GM21737 (cell line): ENCODE measurements at regions not wholly inside any gene's neighbourhood (a gene's known extent, or its start where the extent isn't known, plus 50 kb on each side); places are given as distances from the start of the nearest gene placed in this dataset.
"Not testable (repeated sequence)": the region's sequence is repeated elsewhere in the genome, so short reads cannot be mapped to it uniquely, and the experiment has no call there.

Source experiments
- ATAC-seq: cut with Tn5 transposase; IDR thresholded peaks from one replicate; pipeline ENCODE4 v1.9.1; 2021; ENCODE audit warnings: mild to moderate bottlenecking, moderate library complexity; ENCODE audit not compliant: unreplicated experiment

DNA sequence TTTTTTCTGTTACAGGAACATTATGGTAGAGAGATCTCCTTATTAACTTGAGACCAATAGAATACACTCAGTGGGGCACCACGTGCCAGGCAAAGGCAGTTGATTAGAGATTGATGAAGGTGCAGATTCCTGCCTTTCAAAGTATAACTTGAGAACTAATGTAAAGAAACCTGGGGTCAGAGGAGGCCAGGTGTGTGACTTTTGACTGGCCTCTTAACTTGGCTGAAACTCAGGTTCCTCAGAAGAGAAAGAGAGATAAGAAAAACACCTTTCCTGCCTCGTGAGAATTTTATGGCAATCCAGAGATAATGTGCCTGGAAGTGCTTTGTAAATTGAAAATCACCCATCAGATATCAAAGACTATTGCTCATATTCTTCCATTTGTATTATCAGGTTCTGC is 110.7 kb upstream of the GZMB start:
- ATAC-seq, result no peak

DNA sequence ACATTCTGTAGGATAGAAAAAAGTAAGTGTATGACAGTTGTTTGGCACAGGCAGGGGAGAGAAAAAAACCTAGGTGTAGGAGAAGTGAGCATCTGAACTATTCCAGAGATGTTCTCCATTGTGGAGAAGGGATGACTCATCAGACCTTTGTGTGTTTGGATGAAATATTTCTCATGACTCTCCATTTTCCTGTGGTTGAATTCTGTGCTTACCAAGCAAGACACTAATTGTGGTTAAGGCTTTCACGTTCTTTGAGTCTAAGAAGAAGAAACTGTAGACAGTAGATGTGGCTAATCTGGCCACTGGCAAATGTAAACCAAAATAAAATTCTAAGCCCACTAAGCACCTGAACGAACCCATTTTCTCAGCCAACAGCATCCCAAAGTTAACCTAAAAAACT is 107.9 kb upstream of the GZMB start:
- no peak for ATAC-seq

DNA sequence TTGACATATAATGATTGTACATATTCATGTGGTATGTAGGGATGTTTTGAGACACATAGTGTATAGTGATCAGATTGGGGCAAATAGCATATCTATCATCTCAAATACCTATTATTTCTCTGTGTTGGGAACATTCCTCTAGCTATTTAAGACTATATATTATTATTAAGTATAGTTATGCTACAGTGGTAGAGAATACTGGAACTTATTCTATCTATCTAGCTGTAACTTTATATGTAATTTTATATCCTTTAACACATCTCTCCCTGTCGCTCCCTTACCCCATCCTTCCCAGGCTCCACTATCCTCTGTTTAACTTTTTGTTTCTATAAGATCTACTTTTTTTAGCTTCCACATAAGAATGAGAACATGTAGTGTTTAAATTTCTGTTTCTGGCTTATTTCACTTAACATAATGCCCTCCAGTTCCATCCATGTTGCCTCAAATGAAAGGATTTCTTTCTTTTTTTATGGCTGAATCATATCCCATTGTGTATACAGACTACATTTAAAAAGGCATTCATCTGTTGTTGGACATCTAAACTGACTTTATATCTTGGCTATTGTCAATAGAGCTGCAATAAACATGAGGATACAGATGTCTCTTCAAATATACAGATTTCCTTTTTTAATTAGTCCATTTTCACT is 102.1 kb upstream of the GZMB start:
- no peak for ATAC-seq

DNA sequence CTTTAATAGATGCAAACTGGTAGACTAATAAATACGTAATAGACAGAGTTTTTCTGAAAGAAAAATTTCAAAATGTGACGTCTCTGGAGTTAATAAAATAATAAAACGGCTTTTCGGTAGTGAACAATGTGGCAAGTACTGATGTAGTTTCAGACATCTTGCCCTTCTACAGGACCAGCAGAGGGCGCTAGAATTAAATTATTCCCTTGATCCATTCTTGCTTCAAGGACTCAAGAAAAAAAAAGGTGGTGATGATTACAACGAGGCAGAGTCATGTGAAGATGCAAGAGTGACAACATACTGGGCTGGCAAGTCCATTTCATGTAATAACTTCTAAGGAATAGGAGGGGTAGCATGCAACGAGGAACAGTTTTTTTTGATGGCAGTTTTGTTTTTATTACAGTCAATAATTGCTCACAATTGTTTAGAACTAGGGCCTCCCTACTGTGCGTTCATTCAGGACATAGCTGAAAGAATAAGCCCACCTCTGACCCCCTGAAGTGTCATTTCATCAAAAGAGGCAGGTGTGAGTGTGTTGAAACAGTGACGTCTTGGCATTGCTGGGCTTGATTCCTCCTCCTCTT is 101.0 kb upstream of the GZMB start:
- no peak for ATAC-seq

DNA sequence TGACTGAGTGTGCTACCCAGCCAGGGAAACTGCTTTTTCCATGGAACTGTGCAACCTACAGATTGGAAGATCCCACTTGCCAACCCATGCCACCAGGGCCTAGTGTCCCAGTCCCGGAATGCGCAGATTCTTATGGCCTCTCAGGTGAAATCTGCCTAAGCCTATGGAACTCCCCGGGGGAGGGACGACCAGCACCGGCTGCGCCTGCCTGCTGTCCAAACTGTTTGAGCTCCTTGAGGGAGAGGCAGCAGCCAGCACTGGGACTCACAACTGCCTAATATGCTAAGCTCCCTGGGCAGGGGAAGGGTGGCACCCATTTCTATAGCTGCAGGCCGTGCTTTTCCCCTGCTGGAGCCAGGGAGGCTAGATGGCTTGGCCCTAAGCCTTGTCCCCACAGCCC is 92.5 kb upstream of the GZMB start:
- no peak for ATAC-seq

DNA sequence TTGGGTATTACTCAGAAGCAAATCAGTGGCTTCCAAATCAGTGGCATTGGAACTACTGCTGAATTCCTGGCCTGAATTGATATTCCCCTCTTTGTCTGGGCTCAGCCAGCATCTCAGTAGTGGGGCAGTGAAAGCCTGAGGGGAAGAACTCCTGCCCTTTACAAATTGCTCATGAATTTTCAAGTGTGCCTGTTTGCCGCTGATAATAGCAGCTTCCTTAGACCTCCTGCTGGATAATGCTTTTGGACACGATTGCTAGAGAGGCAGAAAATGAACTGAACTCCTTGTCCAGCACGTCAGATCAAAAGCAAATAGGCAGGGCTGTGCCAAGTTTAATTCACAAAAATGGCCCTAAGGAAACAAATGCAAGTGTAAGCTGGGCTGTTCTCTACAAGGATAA is 91.3 kb upstream of the GZMB start:
- no peak for ATAC-seq

DNA sequence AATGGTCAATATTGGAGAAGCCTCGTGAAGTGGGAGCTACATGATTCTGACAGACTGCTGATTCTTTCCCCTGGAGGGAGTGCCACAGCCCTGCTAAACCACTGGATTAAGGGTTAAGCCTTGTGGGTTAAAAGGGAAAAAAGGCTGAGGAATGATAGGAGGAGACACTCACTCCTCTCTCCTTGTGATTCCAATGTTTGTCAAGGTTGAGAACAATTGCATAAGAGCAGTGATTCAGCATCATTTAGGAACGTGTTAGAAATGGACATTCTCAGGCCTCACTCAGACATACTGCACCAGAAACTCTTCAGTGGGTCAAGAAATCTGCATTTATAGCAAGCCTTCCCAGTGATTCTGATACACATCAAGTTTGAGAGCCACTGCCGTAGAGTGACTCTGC is 87.8 kb upstream of the GZMB start:
- ATAC-seq, result no peak

DNA sequence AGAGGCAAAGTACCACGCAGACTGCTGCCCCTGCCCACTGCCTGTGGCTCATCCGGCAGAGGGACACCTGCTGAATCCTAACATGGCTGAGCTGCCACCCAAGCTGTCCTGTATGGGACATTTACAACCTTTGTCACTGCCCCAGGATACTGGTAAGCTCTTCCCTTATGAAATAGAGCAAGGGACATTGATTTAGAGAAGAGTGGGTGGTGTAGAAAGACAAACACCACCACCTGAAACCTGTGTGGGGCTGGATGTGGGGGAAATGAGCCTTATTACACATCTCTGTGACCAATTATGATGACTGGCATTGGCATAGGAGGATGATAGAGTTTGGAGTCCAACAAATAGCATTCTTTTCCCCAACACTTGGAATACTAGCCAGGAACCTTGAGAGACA is 81.2 kb upstream of the GZMB start:
- no peak for ATAC-seq

DNA sequence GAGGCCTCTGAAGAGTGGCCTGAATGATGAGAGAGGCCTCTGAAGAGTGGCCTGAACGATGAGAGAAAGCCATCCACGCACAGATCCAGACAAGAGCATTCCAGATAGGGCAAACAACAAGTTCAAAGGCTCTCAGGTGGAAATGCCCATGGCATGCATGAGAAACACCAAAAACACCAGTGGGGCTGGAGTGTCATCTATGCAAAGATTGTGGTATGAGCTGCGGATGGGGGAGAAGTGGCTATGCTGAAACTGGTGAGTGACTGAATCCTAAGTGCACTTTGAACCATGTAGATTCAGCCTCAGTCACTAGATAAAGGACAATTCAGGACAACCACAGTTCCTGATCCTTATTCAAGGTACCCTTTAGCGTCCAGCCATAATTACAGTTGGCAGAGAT is 79.4 kb upstream of the GZMB start:
- ATAC-seq, result no peak

DNA sequence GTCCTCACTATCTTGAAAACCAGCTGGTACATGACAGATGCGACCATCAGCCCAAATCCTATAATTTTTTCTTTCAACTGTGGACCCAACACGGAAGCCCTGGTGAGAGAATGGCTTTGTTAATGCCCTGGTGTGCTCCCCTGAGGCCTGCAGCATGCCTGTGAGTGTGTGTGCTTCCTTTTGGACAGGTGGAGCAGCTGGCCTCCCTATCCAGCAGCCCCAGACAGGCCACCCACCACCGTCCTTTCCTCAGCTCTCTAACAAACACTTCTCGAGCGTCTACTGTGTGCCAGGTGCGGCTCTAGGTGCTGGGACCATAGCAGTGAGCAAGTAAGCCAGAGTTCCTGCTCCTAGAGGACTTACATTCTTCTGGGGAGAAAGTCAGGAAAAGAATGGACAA is 78.9 kb upstream of the GZMB start:
- ATAC-seq, result no peak

DNA sequence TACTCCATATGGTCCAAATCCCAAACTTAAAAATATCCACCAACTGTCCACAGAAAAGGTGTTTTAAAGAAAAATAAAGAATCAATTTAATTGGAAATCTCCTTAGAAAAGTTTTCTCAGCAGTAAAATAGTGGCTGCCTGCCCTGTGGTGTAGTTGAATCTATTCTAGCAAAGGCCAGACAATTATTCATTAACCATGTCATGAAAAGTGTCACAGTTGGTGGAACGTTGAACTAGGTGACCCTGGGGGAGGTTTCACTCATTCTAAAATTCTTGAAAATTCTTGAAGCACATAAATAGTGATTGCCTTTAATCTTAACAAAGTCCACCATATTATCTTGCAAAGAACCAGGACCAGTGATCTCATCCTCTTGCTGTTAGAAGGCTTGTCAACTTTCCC is 78.4 kb upstream of the GZMB start:
- ATAC-seq, result no peak

DNA sequence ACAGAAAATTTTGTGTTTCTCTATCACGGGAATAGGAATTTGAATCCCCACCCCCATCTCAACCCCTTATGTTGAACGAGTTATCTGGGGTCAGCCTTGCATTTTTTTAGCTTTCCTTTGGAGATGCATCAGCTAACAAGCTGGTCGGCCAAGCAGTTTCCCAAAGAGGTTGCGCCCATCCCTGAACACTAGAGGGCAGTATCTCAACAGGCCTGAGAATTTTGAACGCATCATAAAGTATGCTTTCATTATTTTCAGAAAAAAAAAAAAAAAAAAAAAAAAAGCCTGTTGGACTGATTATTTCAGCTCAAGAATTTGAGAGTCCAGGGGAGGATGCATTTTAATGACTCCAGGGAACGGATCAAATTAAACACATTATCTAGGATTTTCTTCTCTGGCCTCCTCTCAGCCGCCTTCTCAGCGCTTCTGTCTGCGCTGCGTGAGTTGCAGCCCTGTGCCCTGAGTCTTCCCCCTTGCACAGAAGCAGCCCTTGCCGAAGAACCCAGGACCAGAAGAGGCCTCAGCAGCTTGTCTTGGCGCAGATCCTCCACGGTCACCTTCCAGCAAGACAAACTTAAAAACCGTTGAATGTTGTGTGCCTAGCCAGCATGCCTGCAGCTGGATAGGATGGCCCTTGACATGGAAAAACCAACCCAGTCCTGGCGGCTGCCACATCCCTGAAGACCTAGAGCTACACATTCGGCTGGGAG is 76.6 kb upstream of the GZMB start:
- no peak for ATAC-seq

DNA sequence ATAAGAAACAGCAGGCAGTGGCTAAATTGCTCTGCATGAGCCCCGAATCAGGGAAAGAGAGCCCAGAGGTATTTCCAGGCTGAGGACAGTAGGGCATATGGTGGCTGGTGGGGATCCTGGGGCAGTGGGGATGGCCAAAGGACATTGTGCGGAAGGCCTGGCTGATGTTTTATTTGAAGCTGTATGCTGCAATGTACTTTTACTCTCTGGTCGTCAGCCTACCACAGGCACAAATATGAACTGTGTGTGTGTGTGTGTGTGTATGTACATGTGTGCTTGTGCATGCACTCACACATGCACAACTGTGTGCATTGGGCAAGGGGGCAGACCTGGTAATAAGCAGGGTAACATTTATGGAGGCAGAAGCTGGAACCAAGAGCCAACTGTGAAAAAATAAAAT is 74.7 kb upstream of the GZMB start:
- no peak for ATAC-seq

DNA sequence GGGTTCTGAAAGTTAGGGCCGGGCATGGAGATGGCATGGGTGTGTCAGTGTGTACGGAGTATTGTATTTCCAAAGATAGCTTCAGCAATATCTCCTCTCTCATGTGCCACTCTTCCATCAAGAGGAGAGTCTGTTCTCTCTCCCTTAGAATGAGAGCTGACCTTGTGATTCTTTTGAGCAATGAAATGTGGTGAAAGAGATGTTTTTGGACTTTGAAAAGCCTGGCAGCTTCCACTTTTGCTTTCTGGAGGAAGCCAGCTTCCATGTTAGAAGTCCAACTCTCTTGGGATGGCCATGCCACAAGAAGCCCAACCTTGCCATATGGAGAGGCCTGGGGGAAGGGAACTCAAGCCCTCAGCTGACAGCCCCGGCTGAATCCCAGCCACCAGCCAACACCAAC is 72.4 kb upstream of the GZMB start:
- ATAC-seq, result no peak

DNA sequence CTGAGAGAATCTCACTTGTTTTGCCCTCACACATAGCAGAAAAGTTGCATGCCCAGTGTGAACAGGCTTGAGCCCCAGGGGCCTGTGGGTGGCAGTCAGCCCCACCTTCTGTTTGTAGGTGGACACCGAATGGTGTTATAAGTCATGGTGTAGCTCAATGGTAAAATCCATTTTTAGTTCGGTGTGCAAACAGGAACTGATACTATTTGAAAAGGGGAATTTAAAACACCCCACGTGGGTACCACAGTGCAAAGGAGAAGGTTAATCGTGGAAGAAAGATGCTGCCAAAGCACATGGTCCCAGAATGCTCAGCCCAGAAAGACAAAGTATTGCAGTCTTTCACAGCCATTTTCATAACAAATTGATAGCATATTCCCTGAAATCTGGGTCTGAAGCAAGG is 71.8 kb upstream of the GZMB start:
- peak; percentile 56 for ATAC-seq

DNA sequence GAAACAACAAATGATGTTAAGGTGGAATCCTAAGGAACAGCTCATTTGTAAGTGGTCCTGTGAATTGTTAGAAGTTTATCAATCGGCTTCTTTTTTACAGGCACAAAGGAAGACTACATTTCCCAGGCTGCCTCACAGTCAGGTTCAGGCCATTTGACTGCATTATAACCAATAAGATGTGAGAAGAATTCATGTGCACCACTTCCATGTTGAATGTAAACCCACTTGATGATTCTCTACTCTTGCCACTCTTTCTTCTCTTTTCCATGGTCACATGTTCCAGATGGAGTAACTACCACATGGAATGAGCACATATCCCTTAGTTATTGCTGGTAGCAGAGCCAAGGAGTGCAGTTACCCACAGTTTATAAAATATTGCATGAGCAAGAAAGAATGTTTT is 67.1 kb upstream of the GZMB start:
- ATAC-seq, result no peak

DNA sequence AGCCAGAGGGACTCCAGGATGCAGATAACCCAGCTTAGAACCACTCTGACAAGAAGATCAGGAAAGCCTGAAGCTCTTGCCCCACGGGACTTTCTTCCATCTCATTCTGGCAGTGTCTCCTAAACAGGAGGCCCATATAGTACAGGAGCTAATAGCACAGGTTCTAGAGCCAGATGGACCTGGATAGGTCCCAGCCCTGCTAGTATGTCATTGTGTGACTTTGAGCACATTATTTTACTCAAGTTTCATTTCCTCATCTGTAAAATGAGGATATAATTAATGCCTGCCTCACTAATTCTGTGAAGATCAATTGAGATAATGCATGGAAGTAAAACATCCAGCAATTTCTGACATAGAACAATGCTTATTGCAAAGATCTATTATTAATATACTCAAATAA is 66.5 kb upstream of the GZMB start:
- ATAC-seq, result no peak

DNA sequence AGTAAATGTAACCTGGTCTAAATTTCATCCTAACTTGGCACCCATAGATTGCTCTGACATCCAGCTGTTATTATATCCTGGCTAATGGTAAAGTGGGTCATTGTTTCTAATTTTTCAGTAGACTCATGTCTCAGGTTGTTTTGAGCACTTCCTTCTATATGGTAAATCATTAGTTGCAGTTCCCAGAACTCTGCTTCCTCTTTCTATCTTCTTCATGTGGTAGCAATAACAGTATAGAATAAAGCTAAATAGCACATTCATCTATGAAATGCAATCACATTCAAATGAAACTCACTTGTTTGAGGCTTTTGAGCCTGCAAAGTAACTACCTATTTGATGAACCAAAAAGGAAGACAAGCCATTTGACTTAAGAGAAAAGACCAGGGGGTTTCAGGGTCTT is 65.1 kb upstream of the GZMB start:
- no peak for ATAC-seq

DNA sequence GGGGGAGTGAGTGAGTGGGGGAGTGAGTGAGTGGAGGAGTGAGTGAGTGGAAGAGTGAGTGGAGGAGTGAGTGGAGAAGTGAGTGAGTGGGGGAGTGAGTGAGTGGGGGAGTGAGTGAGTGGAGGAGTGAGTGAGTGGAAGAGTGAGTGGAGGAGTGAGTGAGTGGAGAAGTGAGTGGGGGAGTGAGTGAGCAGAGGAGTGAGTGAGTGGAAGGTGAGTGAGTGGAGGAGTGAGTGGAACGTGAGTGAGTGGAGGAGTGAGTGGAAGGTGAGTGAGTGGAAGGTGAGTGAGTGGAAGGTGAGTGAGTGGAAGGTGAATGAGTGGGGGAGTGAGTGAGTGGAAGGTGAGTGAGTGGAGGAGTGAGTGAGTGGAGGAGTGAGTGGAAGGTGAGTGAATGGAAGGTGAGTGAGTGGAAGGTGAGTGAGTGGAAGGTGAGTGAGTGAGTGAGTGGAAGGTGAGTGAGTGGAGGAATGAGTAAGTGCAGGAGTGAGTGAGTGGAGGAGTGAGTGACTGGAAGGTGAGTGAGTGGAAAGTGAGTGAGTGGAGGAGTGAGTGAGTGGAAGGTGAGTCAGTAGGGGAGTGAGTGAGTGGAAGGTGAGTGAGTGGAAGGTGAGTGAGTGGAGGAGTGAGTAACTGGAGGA is 62.4 kb upstream of the GZMB start:
- not testable (repeated sequence) for ATAC-seq

DNA sequence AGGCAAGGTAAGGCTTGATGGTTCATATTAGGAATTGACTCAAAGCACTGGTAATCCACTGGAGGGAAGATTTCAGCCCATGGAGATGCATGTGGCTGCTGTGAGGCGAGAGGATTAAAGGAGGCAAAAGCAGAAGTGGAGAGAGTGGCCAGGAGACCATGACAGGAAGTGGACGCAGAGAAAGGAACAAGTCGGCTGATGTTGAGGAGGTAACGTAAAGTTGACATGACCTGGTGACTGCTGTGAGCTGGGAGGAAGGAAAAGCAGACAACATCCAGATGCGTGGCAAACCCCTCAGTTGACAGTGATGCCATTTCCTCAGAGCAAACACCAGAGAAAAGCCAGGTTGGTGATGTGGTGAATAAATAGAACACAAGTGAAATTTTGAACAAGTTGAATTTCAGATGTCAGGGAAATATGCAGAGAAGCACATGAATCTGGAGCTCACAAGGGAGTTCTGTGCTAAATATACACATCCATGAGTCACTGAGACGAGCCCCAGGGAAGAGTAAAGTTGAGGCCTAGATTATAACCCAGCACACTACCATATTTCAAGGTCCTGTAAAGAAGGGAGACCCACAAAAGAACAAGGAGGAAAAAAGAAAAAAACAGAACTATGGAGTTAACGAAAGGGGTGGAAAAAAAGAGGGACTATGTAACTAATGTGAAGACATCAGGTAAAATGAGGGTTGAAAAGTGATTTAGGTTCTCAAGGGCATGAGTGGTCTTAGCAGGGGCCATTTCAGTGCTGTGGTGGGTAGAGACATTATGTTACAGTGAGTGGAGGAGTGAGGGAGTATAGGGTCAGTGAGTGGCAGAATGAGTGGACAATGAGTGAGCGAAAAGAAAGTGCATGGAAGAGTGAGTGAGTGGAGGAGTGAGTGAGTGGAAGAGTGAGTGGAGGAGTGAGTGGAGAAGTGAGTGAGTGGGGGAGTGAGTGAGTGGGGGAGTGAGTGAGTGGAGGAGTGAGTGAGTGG is 61.6 kb upstream of the GZMB start:
- ATAC-seq, result peak; percentile 61

DNA sequence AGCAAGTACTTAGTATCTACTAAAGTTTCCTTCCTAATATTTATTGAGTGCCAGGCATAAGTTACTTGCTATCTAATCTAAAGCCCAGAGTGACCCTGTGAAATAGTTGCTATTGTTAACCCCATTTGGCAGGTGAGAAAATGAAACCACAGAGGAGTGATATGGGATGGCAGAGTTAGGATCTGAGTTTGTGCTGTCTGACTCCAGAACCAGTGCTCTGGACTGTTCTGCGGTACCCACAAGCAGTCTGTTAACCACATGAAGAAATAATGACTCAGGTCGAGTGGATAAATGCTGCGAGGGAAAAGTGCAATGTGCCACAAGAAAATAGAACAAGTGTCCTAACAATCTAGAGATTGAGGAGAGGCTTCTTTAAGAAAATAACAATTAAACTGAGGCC is 60.7 kb upstream of the GZMB start:
- no peak for ATAC-seq
